Colonic mucosa (tissue), 4 donors: ENCODE measurements at regions not wholly inside any gene's neighbourhood (a gene's known extent, or its start where the extent isn't known, plus 50 kb on each side); places are given as distances from the start of the nearest gene placed in this dataset.
"Not testable (repeated sequence)": the region's sequence is repeated elsewhere in the genome, so short reads cannot be mapped to it uniquely, and the experiment has no call there.

ENCODE experiments used
- DNase-seq: peaks from one replicate; pipeline ENCODE4 v3.0.0-alpha.2; 2020
- H3K27ac ChIP-seq: fragments of 200-600 bp; one replicate; pipeline ENCODE4 v1.8.0; 2021
- H3K27me3 ChIP-seq: fragments of 200-600 bp; one replicate; pipeline ENCODE4 v1.8.0; 2021
- H3K36me3 ChIP-seq: fragments of 200-600 bp; one replicate; pipeline ENCODE4 v1.8.0; 2021
- H3K4me1 ChIP-seq: fragments of 200-600 bp; one replicate; pipeline ENCODE4 v1.8.0; 2021; ENCODE audit warnings: mild to moderate bottlenecking
- H3K4me3 ChIP-seq: fragments of 200-600 bp; one replicate; pipeline ENCODE4 v1.8.0; 2021
- H3K9ac ChIP-seq, 2 donors: one replicate each; pipeline ENCODE4 v1.7.0; 2013; ENCODE audit warnings: control low read depth in 2 of 2, low read depth in 2 of 2, low read length in 2 of 2
- H3K9me3 ChIP-seq: fragments of 200-600 bp; one replicate; pipeline ENCODE4 v1.8.0; 2021
- intact Hi-C: fragments of 100-400 bp; cut with DNase I; formaldehyde crosslinking; loops from one replicate; pipeline ENCODE4 v1.14.1; 2022
- donor health status: healthy.
- donor health status: DM: no; HTN: no; CAD: no.
- donor health status: DM: no; HTN: no; CAD: no.

DNA sequence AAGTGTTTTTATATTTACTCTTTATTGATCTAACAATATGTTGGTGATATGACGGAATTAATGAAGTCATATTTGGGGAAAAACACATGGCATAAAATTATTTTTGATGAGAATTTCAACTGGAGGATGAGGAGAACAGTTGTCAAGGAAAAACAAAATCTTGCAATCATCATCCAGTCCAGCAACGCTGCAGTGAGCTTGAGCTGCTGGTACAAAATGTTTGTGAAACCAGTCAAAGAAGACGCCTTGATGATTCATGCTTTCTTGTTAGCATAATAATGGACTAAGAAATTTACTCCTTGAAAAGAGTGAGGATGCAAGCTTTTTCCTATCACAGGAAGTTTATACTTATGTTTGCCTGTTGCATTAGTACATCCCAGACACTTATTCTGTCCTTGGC, 64.1 kb upstream of the RUBCNL start:
- DNase-seq, intact Hi-C loops, H3K27ac ChIP-seq, H3K4me3 ChIP-seq, H3K9ac ChIP-seq, H3K4me1 ChIP-seq, H3K9me3 ChIP-seq, H3K27me3 ChIP-seq, H3K36me3 ChIP-seq: not testable (repeated sequence)

DNA sequence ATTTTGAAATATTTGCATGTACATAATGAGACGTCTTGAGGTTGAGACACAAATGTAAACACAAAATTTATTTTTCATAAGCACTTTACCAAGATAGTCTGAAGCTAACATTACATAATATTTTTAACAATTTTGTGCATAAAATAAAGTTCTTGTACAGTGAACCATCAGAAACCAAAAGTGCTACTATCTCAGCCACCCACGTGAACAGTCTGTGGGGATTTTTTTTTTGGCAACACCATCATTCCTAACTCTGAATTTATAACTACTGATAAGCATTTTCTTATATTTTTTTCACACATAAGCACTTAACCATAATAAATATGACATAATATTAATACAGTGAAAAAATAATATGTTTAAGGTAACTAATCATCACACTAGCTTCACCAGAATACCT, 62.9 kb upstream of the RUBCNL start:
- intact Hi-C loops, H3K36me3 ChIP-seq, H3K4me3 ChIP-seq, H3K27me3 ChIP-seq, H3K9ac ChIP-seq, H3K4me1 ChIP-seq, DNase-seq, H3K9me3 ChIP-seq, H3K27ac ChIP-seq: not testable (repeated sequence)

DNA sequence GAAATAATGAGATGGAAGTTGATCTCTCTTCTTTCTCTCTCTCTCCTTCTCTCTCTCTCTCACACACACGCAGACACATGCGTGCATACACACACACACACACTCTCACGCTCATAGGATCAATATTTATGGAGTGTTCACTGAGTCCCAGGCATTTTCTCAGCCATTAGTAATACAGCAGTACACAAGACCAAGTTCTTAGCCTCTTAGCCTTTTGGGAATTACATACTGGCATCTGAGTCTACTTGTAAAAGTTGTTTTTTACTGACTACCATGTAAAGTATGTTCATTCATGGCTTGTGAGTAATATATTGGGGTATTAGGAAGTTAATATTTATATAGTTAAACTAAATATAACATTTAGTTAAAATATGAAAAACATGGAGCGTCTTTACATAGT, 61.1 kb upstream of the RUBCNL start:
- H3K4me3 ChIP-seq, H3K9ac ChIP-seq, DNase-seq, H3K27me3 ChIP-seq, H3K36me3 ChIP-seq, H3K9me3 ChIP-seq, H3K4me1 ChIP-seq, intact Hi-C loops, H3K27ac ChIP-seq: not testable (repeated sequence)

DNA sequence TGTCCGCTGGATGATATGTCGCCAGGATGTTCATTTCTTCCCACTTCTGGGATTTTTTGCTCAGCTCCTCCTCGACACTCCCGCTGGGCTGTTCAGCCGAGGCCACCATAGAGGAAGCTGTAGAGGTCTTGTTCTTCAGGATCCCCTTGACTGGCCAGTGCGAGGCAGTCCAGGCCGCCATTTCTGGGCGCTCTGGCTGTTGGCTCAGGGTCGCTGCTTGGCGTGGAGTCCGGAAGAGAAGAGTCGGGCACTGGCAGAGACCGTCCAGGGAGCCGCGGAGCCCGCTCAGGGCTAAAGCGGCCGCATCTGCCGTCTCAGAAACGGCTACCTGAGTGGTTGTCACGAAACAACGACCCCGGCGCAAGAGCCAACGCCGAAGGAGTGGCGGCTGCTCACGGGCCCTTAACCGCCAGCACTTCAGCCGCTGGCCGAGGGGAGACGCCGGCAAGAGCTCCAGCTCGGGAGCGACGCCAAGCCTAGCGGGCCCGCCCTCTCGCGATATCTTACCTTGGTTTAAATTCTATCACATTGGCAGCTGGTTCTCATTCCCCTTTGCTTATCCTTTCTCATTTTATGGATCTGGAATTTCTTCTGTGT, 50.9 kb upstream of the RUBCNL start:
- H3K9ac ChIP-seq, H3K27me3 ChIP-seq, intact Hi-C loops, H3K27ac ChIP-seq, H3K4me1 ChIP-seq, H3K36me3 ChIP-seq, H3K9me3 ChIP-seq, H3K4me3 ChIP-seq: not testable (repeated sequence)
- peak; percentile 19 for DNase-seq
